Astrocyte (in vitro differentiated cells and primary cell): ENCODE measurements at regions not wholly inside any gene's neighbourhood (a gene's known extent, or its start where the extent isn't known, plus 50 kb on each side); places are given as distances from the start of the nearest gene placed in this dataset.

Source experiments
- EZH2 ChIP-seq: IDR thresholded peaks from 2 replicates; pipeline ENCODE4 v1.6.1; 2012; ENCODE audit warnings: mild to moderate bottlenecking, low read length, inconsistent platforms; ENCODE audit not compliant: insufficient read depth
- TF ChIP-seq, protein P1 (sequence below): IDR thresholded peaks from 2 replicates; pipeline ENCODE4 v1.5.1; 2011; ENCODE audit warnings: low read depth, mild to moderate bottlenecking, inconsistent platforms, low read length, moderate library complexity; ENCODE audit not compliant: insufficient read depth

DNA sequence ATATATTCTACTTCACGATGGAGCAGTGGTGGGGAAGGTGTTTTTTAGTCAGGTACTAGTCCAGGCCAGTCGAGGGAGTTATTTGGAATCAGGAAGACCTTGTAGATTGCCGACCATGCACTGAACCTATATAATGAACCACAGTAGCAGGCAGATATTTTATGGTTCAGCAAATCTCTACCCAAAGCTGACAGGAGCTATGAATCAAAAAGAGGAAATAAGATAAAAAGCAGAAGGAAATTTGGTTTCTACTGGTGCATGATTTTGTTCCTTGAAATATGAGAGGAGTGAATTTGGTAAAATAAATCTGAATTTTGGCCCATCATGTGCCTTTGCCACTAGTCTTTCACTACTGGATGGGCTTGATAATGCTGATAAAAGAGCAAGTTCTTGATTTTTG is 924.3 kb upstream of the DIAPH2 start:
- no peak for TF ChIP-seq EZH2
- TF ChIP-seq, protein P1, sequence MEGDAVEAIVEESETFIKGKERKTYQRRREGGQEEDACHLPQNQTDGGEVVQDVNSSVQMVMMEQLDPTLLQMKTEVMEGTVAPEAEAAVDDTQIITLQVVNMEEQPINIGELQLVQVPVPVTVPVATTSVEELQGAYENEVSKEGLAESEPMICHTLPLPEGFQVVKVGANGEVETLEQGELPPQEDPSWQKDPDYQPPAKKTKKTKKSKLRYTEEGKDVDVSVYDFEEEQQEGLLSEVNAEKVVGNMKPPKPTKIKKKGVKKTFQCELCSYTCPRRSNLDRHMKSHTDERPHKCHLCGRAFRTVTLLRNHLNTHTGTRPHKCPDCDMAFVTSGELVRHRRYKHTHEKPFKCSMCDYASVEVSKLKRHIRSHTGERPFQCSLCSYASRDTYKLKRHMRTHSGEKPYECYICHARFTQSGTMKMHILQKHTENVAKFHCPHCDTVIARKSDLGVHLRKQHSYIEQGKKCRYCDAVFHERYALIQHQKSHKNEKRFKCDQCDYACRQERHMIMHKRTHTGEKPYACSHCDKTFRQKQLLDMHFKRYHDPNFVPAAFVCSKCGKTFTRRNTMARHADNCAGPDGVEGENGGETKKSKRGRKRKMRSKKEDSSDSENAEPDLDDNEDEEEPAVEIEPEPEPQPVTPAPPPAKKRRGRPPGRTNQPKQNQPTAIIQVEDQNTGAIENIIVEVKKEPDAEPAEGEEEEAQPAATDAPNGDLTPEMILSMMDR: no peak
